CD4-positive, CD25-positive, alpha-beta regulatory T cell (primary cell): ENCODE measurements at regions not wholly inside any gene's neighbourhood (a gene's known extent, or its start where the extent isn't known, plus 50 kb on each side); places are given as distances from the start of the nearest gene placed in this dataset.
"Not testable (repeated sequence)": the region's sequence is repeated elsewhere in the genome, so short reads cannot be mapped to it uniquely, and the experiment has no call there.

ENCODE experiments used
- ATAC-seq, 2 donors: fragments of 150-1000 bp; cut with Tn5 transposase; one replicate each; pipeline ENCODE4 v1.10.0; 2021; ENCODE audit warnings: low read depth in 2 of 2, moderate number of reproducible peaks in 2 of 2, moderate library complexity in 1 of 2
- DNase-seq, 3 donors: peaks; one replicate each; pipeline versions ENCODE4 v3.0.0 to v3.0.0-alpha.2; 2012 to 2022; ENCODE audit warnings: mixed read lengths in 1 of 3
- H3K27ac ChIP-seq: one replicate; pipeline ENCODE4 v1.7.0; 2013; ENCODE audit warnings: mild to moderate bottlenecking, low read length; ENCODE audit not compliant: insufficient read depth, poor library complexity, severe bottlenecking
- H3K27me3 ChIP-seq: one replicate; pipeline ENCODE4 v1.7.0; 2013; ENCODE audit warnings: low read length; ENCODE audit not compliant: control insufficient read depth, insufficient read depth
- H3K36me3 ChIP-seq: one replicate; pipeline ENCODE4 v1.7.0; 2013; ENCODE audit warnings: mild to moderate bottlenecking, low read length, moderate library complexity; ENCODE audit not compliant: control insufficient read depth, insufficient read depth
- H3K4me1 ChIP-seq: 2 replicates; pipeline ENCODE4 v1.7.0; 2013; ENCODE audit warnings: mild to moderate bottlenecking, low read length; ENCODE audit not compliant: insufficient read depth, control insufficient read depth, poor library complexity, severe bottlenecking
- H3K4me3 ChIP-seq: one replicate; pipeline ENCODE4 v1.7.0; 2013; ENCODE audit warnings: low read depth, mild to moderate bottlenecking, low read length, moderate library complexity
- H3K9me3 ChIP-seq, 2 experiments: 1 replicate in 1 of 2; 2 replicates in 1 of 2; pipeline ENCODE4 v1.7.0; 2013; ENCODE audit warnings: low read length in 2 of 2, mild to moderate bottlenecking in 1 of 2, moderate library complexity in 1 of 2; ENCODE audit not compliant: control insufficient read depth in 2 of 2
- H3K27ac Mint-ChIP-seq, 3 donors: one replicate each; pipeline ENCODE4 v1.8.0; 2020 to 2022; ENCODE audit warnings: mild to moderate bottlenecking in 3 of 3, mixed read lengths in 3 of 3, moderate library complexity in 2 of 3
- H3K27me3 Mint-ChIP-seq: one replicate; pipeline ENCODE4 v1.8.0; 2022; ENCODE audit warnings: mild to moderate bottlenecking, mixed read lengths
- H3K36me3 Mint-ChIP-seq: one replicate; pipeline ENCODE4 v1.8.0; 2020; ENCODE audit warnings: mixed read lengths
- H3K4me1 Mint-ChIP-seq, 4 donors: one replicate each; pipeline ENCODE4 v1.8.0; 2020 to 2022; ENCODE audit warnings: mixed read lengths in 4 of 4, mild to moderate bottlenecking in 1 of 4
- H3K4me3 Mint-ChIP-seq, 4 donors: one replicate each; pipeline ENCODE4 v1.8.0; 2020 to 2022; ENCODE audit warnings: mild to moderate bottlenecking in 4 of 4, mixed read lengths in 4 of 4, moderate library complexity in 3 of 4
- H3K9me3 Mint-ChIP-seq, 7 donors: one replicate each; pipeline ENCODE4 v1.8.0; 2020 to 2022; ENCODE audit warnings: mixed read lengths in 7 of 7, mild to moderate bottlenecking in 3 of 7, moderate library complexity in 2 of 7

DNA sequence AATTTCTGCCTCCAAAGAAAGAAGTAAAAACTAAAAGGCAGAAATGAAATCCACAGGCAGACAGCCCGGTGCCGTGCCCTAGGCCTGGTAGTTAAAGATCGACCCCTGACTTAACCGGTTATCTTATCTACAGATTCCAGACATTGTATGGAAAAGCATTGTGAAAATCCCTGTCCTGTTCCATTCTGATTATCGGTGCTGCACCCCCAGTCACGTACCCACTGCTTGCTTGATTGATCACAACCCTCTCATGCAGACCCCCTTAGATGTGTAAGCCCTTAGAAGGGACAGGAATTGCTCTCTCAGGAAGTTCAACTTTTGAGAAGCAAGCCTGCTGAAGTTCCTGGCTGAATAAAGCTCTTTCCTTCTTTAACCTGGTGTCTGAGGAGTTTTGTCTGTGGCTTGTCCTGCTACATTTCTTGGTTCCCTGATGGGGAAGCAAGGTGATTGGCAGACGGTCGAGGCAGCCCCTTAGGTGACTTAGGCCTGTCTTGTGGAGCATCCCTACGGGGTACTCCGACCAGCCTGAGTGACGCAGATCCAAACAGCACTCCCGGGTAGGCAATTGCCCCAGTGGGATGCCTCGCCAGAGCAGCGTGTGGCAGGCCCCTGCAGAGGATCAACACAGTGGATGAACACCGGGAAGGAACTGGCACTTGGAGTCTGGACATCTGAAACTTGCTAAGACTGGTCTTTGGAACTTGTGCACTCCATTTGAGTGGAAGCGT, 111.2 kb upstream of the PPM1J start:
- H3K27ac Mint-ChIP-seq: no peak overlapping the region
- no peak overlapping the region for H3K4me3 ChIP-seq
- no peaks in the 10 kb centered on the region for H3K36me3 Mint-ChIP-seq
- H3K4me1 Mint-ChIP-seq: no peaks in the 10 kb centered on the region
- ATAC-seq: no peak
- no peaks in the 10 kb centered on the region for H3K27me3 ChIP-seq
- peaks cover 42% of the 10 kb centered on the region for H3K27me3 Mint-ChIP-seq
- no peak overlapping the region for H3K4me3 Mint-ChIP-seq
- H3K27ac ChIP-seq: no peak overlapping the region
- H3K9me3 Mint-ChIP-seq: no peaks in the 10 kb centered on the region
- no peaks in the 10 kb centered on the region for H3K9me3 ChIP-seq
- no peak for DNase-seq
- no peaks in the 10 kb centered on the region for H3K4me1 ChIP-seq
- H3K36me3 ChIP-seq: no peaks in the 10 kb centered on the region

DNA sequence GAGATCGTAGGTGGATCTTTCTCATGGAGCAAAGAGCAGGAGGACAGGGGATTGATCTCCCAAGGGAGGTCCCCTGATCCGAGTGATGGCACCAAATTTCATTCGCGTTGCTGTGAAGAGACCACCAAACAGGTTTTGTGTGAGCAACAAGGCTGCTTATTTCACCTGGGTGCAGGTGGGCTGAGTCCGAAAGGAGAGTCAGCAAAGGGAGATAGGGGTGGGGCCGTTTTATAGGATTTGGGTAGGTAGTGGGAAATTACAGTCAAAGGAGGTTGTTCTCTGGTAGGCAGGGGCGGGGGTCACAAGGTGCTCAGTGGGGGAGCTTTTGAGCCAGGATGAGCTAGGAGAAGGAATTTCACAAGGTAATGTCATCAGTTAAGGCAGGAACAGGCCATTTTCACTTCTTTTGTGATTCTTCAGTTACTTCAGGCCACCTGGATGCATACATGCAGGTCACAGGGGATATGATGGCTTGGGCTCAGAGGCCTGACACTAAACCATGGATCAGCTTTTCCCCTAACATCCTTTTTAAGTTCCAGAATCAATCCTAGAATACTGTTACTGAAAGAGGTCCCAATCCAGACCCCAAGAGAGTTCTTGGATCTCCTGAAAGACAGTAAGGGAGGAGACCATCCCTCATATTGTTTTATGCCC, 110.6 kb upstream of the PPM1J start:
- H3K9me3 Mint-ChIP-seq, H3K9me3 ChIP-seq, H3K27me3 ChIP-seq, H3K27ac Mint-ChIP-seq, H3K36me3 Mint-ChIP-seq, H3K4me3 ChIP-seq, H3K4me1 ChIP-seq, DNase-seq, H3K4me1 Mint-ChIP-seq, ATAC-seq, H3K36me3 ChIP-seq, H3K27ac ChIP-seq: not testable (repeated sequence)
- H3K4me3 Mint-ChIP-seq: peak overlapping the region in 1 of 4 donors; percentile 35
- peaks cover 40% of the 10 kb centered on the region for H3K27me3 Mint-ChIP-seq

DNA sequence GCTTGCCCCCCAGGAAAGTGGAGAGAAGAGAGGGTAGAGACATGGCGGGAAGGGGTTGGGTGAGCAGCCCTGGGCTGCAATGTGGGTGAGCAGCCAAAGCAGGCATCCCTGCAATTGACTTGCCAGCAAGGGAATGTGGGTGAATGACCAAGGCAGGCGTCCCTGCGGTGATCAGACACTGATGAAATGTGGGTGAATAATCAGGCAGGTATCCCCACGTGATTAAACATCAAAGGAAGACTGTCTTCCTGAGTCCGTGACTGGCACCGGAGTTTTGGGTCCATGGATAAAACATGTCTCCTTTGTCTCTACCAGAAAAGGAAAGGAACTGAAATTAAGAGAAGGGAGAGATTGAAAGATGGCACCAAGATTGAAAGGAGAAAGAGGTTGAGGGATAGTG, 109.9 kb upstream of the PPM1J start:
- H3K36me3 Mint-ChIP-seq, H3K4me1 ChIP-seq, H3K9me3 ChIP-seq, H3K4me1 Mint-ChIP-seq, H3K9me3 Mint-ChIP-seq, H3K27ac ChIP-seq, ATAC-seq, DNase-seq, H3K27me3 ChIP-seq, H3K4me3 ChIP-seq, H3K36me3 ChIP-seq: not testable (repeated sequence)
- Mint-ChIP-seq H3K27me3 (peaks cover 38% of the 10 kb centered on the region), H3K27ac (peak overlapping the region in 1 of 3 donors; percentile 44), H3K4me3 (peak overlapping the region in 1 of 4 donors; percentile 35)

DNA sequence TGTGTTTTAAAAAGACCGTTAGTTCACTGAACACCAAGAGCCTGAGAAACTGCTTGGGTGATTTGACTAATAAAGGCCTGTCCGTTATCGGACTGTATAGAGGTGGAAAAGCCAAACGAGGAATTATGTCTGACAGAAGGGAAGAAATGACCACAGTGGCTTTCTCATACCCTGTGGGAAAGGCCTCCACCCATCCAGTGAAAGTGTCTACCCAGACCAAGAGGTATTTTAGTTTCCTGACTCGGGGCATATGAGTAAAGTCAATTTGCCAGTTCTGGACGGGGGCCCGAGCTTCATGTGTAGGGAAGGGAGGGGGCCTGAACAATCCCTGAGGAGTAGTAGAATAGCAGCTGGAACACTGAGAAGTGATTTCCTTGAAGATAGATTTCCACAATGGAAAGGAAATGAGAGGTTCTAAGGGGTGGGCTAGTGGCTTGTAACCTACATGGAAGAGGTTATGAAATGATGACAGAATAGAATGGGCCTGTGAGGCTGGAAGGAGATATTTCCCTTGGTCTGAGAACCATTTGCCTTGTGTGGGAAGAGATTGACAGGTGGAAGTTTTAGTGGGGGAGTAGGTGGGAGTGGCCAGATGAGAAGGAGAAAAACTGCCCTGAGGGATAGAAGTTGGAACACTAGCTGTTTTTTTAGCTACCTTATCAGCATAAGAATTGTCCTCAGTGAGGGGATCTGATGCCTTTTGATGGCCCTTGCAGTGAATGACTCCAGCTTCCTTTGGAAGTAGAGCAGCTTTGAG, 106.4 kb upstream of the PPM1J start:
- H3K36me3 ChIP-seq, H3K4me3 Mint-ChIP-seq, H3K4me3 ChIP-seq, H3K9me3 ChIP-seq, ATAC-seq, H3K4me1 Mint-ChIP-seq, DNase-seq, H3K27ac ChIP-seq, H3K9me3 Mint-ChIP-seq, H3K36me3 Mint-ChIP-seq, H3K27ac Mint-ChIP-seq, H3K4me1 ChIP-seq, H3K27me3 ChIP-seq: not testable (repeated sequence)
- H3K27me3 Mint-ChIP-seq: peaks cover 33% of the 10 kb centered on the region

DNA sequence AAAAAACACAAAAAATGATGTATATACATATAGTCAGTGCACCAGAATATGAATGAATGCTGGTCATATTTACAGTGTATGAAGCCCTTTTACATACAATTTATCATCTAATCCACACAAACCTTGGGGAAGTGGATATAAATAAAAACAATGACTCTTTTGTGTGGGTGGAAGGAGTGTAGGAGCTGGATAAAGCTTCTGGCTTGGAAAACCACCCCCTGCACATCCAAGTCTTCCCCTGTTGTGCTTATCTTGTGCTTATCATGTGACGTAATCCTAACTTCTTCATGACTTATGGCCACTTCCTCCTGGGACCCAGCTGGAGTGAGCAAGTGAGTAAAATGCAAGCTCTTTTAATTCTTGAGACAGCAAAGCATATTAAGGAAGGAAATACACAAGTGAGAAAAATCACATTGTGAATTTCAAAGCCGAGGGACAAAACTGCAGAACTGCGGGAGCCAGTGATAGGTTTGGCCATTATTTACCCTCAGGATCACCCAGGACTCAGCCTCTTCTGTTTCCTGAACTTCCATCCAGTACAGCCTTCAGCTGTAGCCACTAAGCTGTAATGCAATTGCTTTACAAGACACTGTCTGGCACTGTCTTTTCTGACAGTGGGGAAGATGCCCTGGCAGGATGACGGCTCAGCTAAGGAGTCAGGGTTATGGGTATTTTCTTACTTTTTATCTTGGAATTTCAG, 104.0 kb upstream of the PPM1J start:
- Mint-ChIP-seq H3K9me3 (peaks cover 0 to 4% (median 0%) of the 10 kb centered on the region in 7 donors), H3K4me1 (peaks cover 0 to 4% (median 2%) of the 10 kb centered on the region in 4 donors), H3K36me3 (no peaks in the 10 kb centered on the region), H3K27ac (no peak overlapping the region), H3K4me3 (no peak overlapping the region), H3K27me3 (peaks cover 13% of the 10 kb centered on the region)
- ATAC-seq (no peak), DNase-seq (no peak)
- Histone ChIP-seq H3K27me3 (peaks cover 5% of the 10 kb centered on the region), H3K36me3 (no peaks in the 10 kb centered on the region), H3K27ac (no peak overlapping the region), H3K4me3 (no peak overlapping the region), H3K4me1 (no peaks in the 10 kb centered on the region), H3K9me3 (no peaks in the 10 kb centered on the region)

DNA sequence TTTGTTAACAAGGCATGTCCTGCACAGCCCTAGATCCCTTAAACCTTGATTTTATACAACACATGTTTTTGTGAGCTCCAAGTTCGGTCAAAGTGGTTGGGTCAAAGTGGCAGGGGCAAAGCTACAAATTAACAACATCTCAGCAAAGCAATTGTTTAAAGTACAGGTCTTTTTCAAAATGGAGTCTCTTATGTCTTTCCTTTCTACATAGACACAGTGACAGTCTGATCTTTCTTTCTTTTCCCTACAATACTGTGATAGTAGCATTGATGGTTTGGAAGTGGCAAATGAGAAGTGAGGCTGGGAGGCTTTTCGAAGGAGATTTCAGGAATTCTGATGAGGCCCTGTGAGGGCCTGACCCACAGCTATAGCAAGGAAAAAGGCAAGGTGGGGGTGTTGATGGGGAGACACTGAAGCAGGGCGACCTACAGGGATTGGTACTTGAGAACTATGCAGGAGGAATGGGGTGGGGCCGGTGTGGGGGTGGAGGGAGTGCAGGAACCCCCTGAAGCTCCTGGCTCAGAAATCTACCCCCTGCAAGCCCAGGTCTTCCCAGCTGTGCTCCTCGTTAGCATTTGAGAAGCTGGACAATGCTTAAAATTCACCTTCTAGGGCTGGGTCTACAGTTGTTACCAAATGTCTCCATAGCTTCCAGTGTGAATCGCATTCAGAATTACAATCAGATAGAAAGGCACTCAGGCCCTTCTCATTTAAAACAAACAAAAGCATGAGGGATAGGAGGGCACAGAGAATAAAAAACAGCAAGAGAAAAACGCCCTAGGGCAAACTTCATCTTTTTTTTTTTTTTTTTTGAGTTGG, 102.6 kb upstream of the PPM1J start:
- DNase-seq (no peak), ATAC-seq (no peak)
- H3K36me3 ChIP-seq: no peaks in the 10 kb centered on the region
- Mint-ChIP-seq H3K27ac (peak overlapping the region in 1 of 3 donors; percentile 37), H3K36me3 (no peaks in the 10 kb centered on the region), H3K4me1 (peaks cover 0 to 4% (median 2%) of the 10 kb centered on the region in 4 donors), H3K9me3 (peaks cover 0 to 4% (median 0%) of the 10 kb centered on the region in 7 donors), H3K4me3 (no peak overlapping the region), H3K27me3 (peaks cover 18% of the 10 kb centered on the region)
- no peaks in the 10 kb centered on the region for H3K9me3 ChIP-seq
- H3K27ac ChIP-seq: no peak overlapping the region
- no peaks in the 10 kb centered on the region for H3K4me1 ChIP-seq
- H3K27me3 ChIP-seq: peaks cover 5% of the 10 kb centered on the region
- H3K4me3 ChIP-seq: no peak overlapping the region

DNA sequence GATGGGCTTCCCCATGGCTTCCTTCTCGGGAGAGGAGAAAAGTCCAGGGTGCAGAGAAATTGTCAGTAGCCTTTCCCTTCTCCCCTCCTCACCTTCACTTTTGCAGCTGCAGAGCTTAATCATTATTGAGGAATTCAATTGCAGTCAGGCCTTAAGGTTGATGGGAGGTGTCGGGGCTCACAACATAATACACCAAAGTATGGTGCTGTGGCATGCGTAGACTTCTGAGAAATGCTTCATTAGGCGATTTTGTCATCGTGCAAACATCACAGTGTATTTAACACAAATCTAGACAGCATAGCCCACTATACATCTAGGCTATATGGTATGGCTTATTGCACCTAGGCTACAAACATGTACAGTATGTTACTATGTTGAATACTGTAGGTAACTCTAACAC, 100.2 kb upstream of the PPM1J start:
- H3K27me3 ChIP-seq: peaks cover 5% of the 10 kb centered on the region
- H3K9me3 ChIP-seq: no peaks in the 10 kb centered on the region
- H3K4me3 ChIP-seq: no peak overlapping the region
- Mint-ChIP-seq H3K9me3 (peaks cover 0 to 4% (median 0%) of the 10 kb centered on the region in 7 donors), H3K4me3 (no peak overlapping the region), H3K4me1 (peaks cover 0 to 4% (median 2%) of the 10 kb centered on the region in 4 donors), H3K36me3 (no peaks in the 10 kb centered on the region), H3K27ac (no peak overlapping the region), H3K27me3 (peaks cover 25% of the 10 kb centered on the region)
- no peak overlapping the region for H3K27ac ChIP-seq
- H3K36me3 ChIP-seq: no peaks in the 10 kb centered on the region
- DNase-seq (no peak), ATAC-seq (no peak)
- no peaks in the 10 kb centered on the region for H3K4me1 ChIP-seq
